ENCODE measurements at regions not wholly inside any gene's neighbourhood (a gene's known extent, or its start where the extent isn't known, plus 50 kb on each side); places are given as distances from the start of the nearest gene placed in this dataset.

GRCh38 chr13:65593298-65593874 is 1636.8 kb downstream of the PCDH9 start (continued):
- no peak for TF ChIP-seq REST (IDR thresholded peaks at IDR 0.05; ENCODE audit: unreplicated experiment)

- H3K9me3 Mint-ChIP-seq: peaks cover 18% of the 10 kb centered on the region
- no peak overlapping the region for H3K4me3 Mint-ChIP-seq
- Histone ChIP-seq H3F3A (replicated peaks; ENCODE audit: low read depth) (no peaks in the 10 kb centered on the region), H3K36me3 (ENCODE audit: insufficient read depth) (no peaks in the 10 kb centered on the region), H3K27me3 (ENCODE audit: insufficient read depth) (no peaks in the 10 kb centered on the region), H3K4me2 (no peak overlapping the region), H3K27ac (ENCODE audit: low read depth) (no peak overlapping the region), H3K4me3 (no peak overlapping the region), H3K79me2 (replicated peaks; ENCODE audit: insufficient read depth) (no peaks in the 10 kb centered on the region), H4K20me1 (replicated peaks; ENCODE audit: insufficient read depth) (no peaks in the 10 kb centered on the region), H2AFZ (no peak overlapping the region), H3K9me2 (ENCODE audit: insufficient read depth) (no peaks in the 10 kb centered on the region), H3K4me1 (ENCODE audit: insufficient read depth) (no peaks in the 10 kb centered on the region)
- peaks cover 12% of the 10 kb centered on the region; the same call in 2 of the 3 replicates for H3K36me3 Mint-ChIP-seq (ENCODE audit: low read depth)
- ATAC-seq (no peak), DNase-seq (ENCODE audit: low spot score) (no peak)
- TF ChIP-seq EZH2 (IDR thresholded peaks at IDR 0.05; ENCODE audit: low read depth, unreplicated experiment) (no peak), CTCF (conservative IDR thresholded peaks at IDR 0.05; ENCODE audit: low read depth in 2 of 2) (no peak), JUNB (IDR thresholded peaks at IDR 0.05; ENCODE audit: unreplicated experiment) (no peak), REST (IDR thresholded peaks at IDR 0.05; ENCODE audit: unreplicated experiment) (no peak)
- no peak overlapping the region for H3K27ac Mint-ChIP-seq
- no peaks in the 10 kb centered on the region for H3K4me1 Mint-ChIP-seq
- H3K27me3 Mint-ChIP-seq (ENCODE audit: insufficient read depth, low read depth, poor library complexity): no peaks in the 10 kb centered on the region
These were observed 1637.4 kb downstream of the PCDH9 start for GRCh38 chr13:65592731-65593130.

All from GM23338 (cell line).